ENCODE measurements at regions not wholly inside any gene's neighbourhood (a gene's known extent, or its start where the extent isn't known, plus 50 kb on each side); places are given as distances from the start of the nearest gene placed in this dataset.

GRCh38 chr1:87956750-87957149 is 628.1 kb downstream of the LMO4 start:
- H3K27ac ChIP-seq (ENCODE audit: low read depth in 1 of 2, low read length in 2 of 2) = no peak overlapping the region

GRCh38 chr1:87957331-87957730 is 628.7 kb downstream of the LMO4 start:
- no peaks in the 10 kb centered on the region for H3K36me3 ChIP-seq (replicated peaks in 1 of 2; ENCODE audit: control insufficient read depth in 1 of 2, insufficient read depth in 2 of 2, low read length in 2 of 2)
- WGBS (ENCODE audit: insufficient coverage) = no CpG with 5 or more reads among the region's 3 CpGs
- intact Hi-C loops (cut with micrococcal nuclease) = loop anchor here in 1 of 2 donors (10.0 kb wide), 1 partner anchor 823 kb away; no protein-coding TSS in a partner anchor
- H3K4me3 ChIP-seq (replicated peaks in 1 of 3; ENCODE audit: low read depth in 2 of 3, low read length in 3 of 3) = no peak overlapping the region
- no peaks in the 10 kb centered on the region for H3K79me2 ChIP-seq (ENCODE audit: insufficient read depth, low read length)
- no peaks in the 10 kb centered on the region for H4K20me1 ChIP-seq (ENCODE audit: insufficient read depth, low read length)
- no peak overlapping the region for H3K27ac ChIP-seq (ENCODE audit: low read depth in 1 of 2, low read length in 2 of 2)
- Mint-ChIP-seq H3K9me3 (no peaks in the 10 kb centered on the region), H3K36me3 (no peaks in the 10 kb centered on the region), H3K27me3 (ENCODE audit: low read depth in 3 of 3) (no peaks in the 10 kb centered on the region), H3K27ac (no peak overlapping the region), H3K4me3 (no peak overlapping the region), H3K4me1 (peaks cover 11% of the 10 kb centered on the region)
- peaks cover 0 to 5% of the 10 kb centered on the region in 2 donors for H3K4me1 ChIP-seq (ENCODE audit: control insufficient read depth in 1 of 2, insufficient read depth in 2 of 2, low read length in 2 of 2)
- TF ChIP-seq, protein P1, sequence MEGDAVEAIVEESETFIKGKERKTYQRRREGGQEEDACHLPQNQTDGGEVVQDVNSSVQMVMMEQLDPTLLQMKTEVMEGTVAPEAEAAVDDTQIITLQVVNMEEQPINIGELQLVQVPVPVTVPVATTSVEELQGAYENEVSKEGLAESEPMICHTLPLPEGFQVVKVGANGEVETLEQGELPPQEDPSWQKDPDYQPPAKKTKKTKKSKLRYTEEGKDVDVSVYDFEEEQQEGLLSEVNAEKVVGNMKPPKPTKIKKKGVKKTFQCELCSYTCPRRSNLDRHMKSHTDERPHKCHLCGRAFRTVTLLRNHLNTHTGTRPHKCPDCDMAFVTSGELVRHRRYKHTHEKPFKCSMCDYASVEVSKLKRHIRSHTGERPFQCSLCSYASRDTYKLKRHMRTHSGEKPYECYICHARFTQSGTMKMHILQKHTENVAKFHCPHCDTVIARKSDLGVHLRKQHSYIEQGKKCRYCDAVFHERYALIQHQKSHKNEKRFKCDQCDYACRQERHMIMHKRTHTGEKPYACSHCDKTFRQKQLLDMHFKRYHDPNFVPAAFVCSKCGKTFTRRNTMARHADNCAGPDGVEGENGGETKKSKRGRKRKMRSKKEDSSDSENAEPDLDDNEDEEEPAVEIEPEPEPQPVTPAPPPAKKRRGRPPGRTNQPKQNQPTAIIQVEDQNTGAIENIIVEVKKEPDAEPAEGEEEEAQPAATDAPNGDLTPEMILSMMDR (IDR thresholded peaks at IDR 0.05) = no peak
- H2AFZ ChIP-seq (ENCODE audit: insufficient read depth, low read depth, low read length, poor library complexity, severe bottlenecking) = no peak overlapping the region
- H3K27me3 ChIP-seq (ENCODE audit: control insufficient read depth in 2 of 2, insufficient read depth in 2 of 2, low read length in 2 of 2) = no peaks in the 10 kb centered on the region
- no peak overlapping the region for H3K4me2 ChIP-seq (replicated peaks; ENCODE audit: extremely low read depth, low read length, poor library complexity, severe bottlenecking)
- no peak for DNase-seq
- H3K9me3 ChIP-seq (replicated peaks in 1 of 2; ENCODE audit: control insufficient read depth in 1 of 2, insufficient read depth in 1 of 2, low read length in 2 of 2) = no peaks in the 10 kb centered on the region
- no peak overlapping the region for H3K9ac ChIP-seq (ENCODE audit: insufficient read depth, low read length, poor library complexity, severe bottlenecking)

More at GRCh38 chr1:87956750-87957149, 628.1 kb downstream of the LMO4 start:
- no peaks in the 10 kb centered on the region for H3K36me3 Mint-ChIP-seq
- H3K27ac Mint-ChIP-seq = no peak overlapping the region
- H3K4me1 Mint-ChIP-seq = peaks cover 13% of the 10 kb centered on the region
- Histone ChIP-seq H4K20me1 (ENCODE audit: insufficient read depth, low read length) (no peaks in the 10 kb centered on the region), H3K9ac (ENCODE audit: insufficient read depth, low read length, poor library complexity, severe bottlenecking) (no peak overlapping the region), H3K4me2 (replicated peaks; ENCODE audit: extremely low read depth, low read length, poor library complexity, severe bottlenecking) (no peak overlapping the region), H3K4me1 (ENCODE audit: control insufficient read depth in 1 of 2, insufficient read depth in 2 of 2, low read length in 2 of 2) (peaks cover 0 to 2% of the 10 kb centered on the region in 2 donors), H3K9me3 (replicated peaks in 1 of 2; ENCODE audit: control insufficient read depth in 1 of 2, insufficient read depth in 1 of 2, low read length in 2 of 2) (no peaks in the 10 kb centered on the region), H3K4me3 (replicated peaks in 1 of 3; ENCODE audit: low read depth in 2 of 3, low read length in 3 of 3) (no peak overlapping the region), H3K27me3 (ENCODE audit: control insufficient read depth in 2 of 2, insufficient read depth in 2 of 2, low read length in 2 of 2) (no peaks in the 10 kb centered on the region), H3K79me2 (ENCODE audit: insufficient read depth, low read length) (no peaks in the 10 kb centered on the region), H2AFZ (ENCODE audit: insufficient read depth, low read depth, low read length, poor library complexity, severe bottlenecking) (no peak overlapping the region), H3K36me3 (replicated peaks in 1 of 2; ENCODE audit: control insufficient read depth in 1 of 2, insufficient read depth in 2 of 2, low read length in 2 of 2) (no peaks in the 10 kb centered on the region)
- TF ChIP-seq, protein P1 (IDR thresholded peaks at IDR 0.05) = no peak
- intact Hi-C loops (cut with micrococcal nuclease) = loop anchor here in 1 of 2 donors (10.0 kb wide), 1 partner anchor 822 kb away; no protein-coding TSS in a partner anchor
- no CpG with 5 or more reads among the region's 1 CpG for WGBS (ENCODE audit: insufficient coverage)
- no peak for DNase-seq
- no peaks in the 10 kb centered on the region for H3K9me3 Mint-ChIP-seq
- peaks cover 0 to 2% (median 0%) of the 10 kb centered on the region in 3 donors for H3K27me3 Mint-ChIP-seq (ENCODE audit: low read depth in 3 of 3)
- no peak overlapping the region for H3K4me3 Mint-ChIP-seq

Measured in CD14-positive monocyte (primary cell).